ENCODE measurements at regions not wholly inside any gene's neighbourhood (a gene's known extent, or its start where the extent isn't known, plus 50 kb on each side); places are given as distances from the start of the nearest gene placed in this dataset.

GRCh38 chr5:71828291-71829040 lies 109.4 kb downstream of the CARTPT start:
- Histone ChIP-seq H2BK5ac (ENCODE audit: low read length) (no peak overlapping the region), H3K23ac (ENCODE audit: low read depth, low read length, poor library complexity) (no peak overlapping the region), H3K4me1 (ENCODE audit: control insufficient read depth in 2 of 2, insufficient read depth in 1 of 2, low read depth in 1 of 2, low read length in 2 of 2) (peaks cover 0 to 3% of the 10 kb centered on the region in 2 donors), H3K9ac (ENCODE audit: low read depth, low read length, poor library complexity) (no peak overlapping the region), H2AFZ (ENCODE audit: low read length) (no peak overlapping the region), H3K27ac (replicated peaks; ENCODE audit: low read length) (no peak overlapping the region), H3K9me3 (replicated peaks in 1 of 2; ENCODE audit: control insufficient read depth in 2 of 2, insufficient read depth in 1 of 2, low read depth in 1 of 2, low read length in 2 of 2) (peaks cover 12 to 19% of the 10 kb centered on the region in 2 donors), H2BK120ac (ENCODE audit: low read depth, low read length) (no peak overlapping the region), H3K27me3 (ENCODE audit: control insufficient read depth in 3 of 3, insufficient read depth in 3 of 3, low read depth in 1 of 3, low read length in 3 of 3) (peaks cover 0 to 2% (median 0%) of the 10 kb centered on the region in 3 experiments), H2AK5ac (ENCODE audit: low read depth, low read length) (no peak overlapping the region), H3K4me3 (ENCODE audit: low read length in 2 of 2) (no peak overlapping the region), H3K4ac (ENCODE audit: low read length) (no peak overlapping the region), H3K79me1 (ENCODE audit: low read depth, low read length) (no peaks in the 10 kb centered on the region), H2BK15ac (ENCODE audit: low read length) (no peak overlapping the region), H3K36me3 (replicated peaks in 1 of 2; ENCODE audit: control insufficient read depth in 2 of 2, insufficient read depth in 2 of 2, low read length in 2 of 2) (no peaks in the 10 kb centered on the region), H2BK12ac (ENCODE audit: low read length) (no peak overlapping the region), H4K91ac (ENCODE audit: low read depth, low read length, poor library complexity) (no peak overlapping the region), H4K8ac (ENCODE audit: low read depth, low read length) (no peak overlapping the region), H3K18ac (ENCODE audit: low read length) (no peak overlapping the region), H3K14ac (ENCODE audit: low read length) (no peak overlapping the region), H3K4me2 (ENCODE audit: insufficient read depth, low read length, poor library complexity, severe bottlenecking) (no peak overlapping the region)
- no peak for DNase-seq (ENCODE audit: low spot score)
- WGBS, 2 donors (ENCODE audit: extremely low coverage in 2 of 2, insufficient read length in 2 of 2, insufficient replicate concordance in 1 of 2), result no CpG with 5 or more reads among the region's 2 CpGs

GRCh38 chr5:71829206-71829605 lies 110.1 kb downstream of the CARTPT start:
- no peak overlapping the region for H2AFZ ChIP-seq (ENCODE audit: low read length)
- H2BK12ac ChIP-seq (ENCODE audit: low read length), result no peak overlapping the region
- H3K36me3 ChIP-seq (replicated peaks in 1 of 2; ENCODE audit: control insufficient read depth in 2 of 2, insufficient read depth in 2 of 2, low read length in 2 of 2), result no peaks in the 10 kb centered on the region
- H2BK120ac ChIP-seq (ENCODE audit: low read depth, low read length), result no peak overlapping the region
- no peak overlapping the region for H3K23ac ChIP-seq (ENCODE audit: low read depth, low read length, poor library complexity)
- peaks cover 12 to 19% of the 10 kb centered on the region in 2 donors for H3K9me3 ChIP-seq (replicated peaks in 1 of 2; ENCODE audit: control insufficient read depth in 2 of 2, insufficient read depth in 1 of 2, low read depth in 1 of 2, low read length in 2 of 2)
- no peak overlapping the region for H3K4ac ChIP-seq (ENCODE audit: low read length)
- no peak overlapping the region for H4K91ac ChIP-seq (ENCODE audit: low read depth, low read length, poor library complexity)
- WGBS, 2 donors (ENCODE audit: extremely low coverage in 2 of 2, insufficient read length in 2 of 2, insufficient replicate concordance in 1 of 2), result no CpG with 5 or more reads among the region's 5 CpGs
- H3K4me2 ChIP-seq (ENCODE audit: insufficient read depth, low read length, poor library complexity, severe bottlenecking), result no peak overlapping the region
- no peak overlapping the region for H3K27ac ChIP-seq (replicated peaks; ENCODE audit: low read length)
- no peak overlapping the region for H4K8ac ChIP-seq (ENCODE audit: low read depth, low read length)
- H2AK5ac ChIP-seq (ENCODE audit: low read depth, low read length), result no peak overlapping the region
- no peak overlapping the region for H3K18ac ChIP-seq (ENCODE audit: low read length)
- H3K4me3 ChIP-seq (ENCODE audit: low read length in 2 of 2), result no peak overlapping the region
- H3K4me1 ChIP-seq (ENCODE audit: control insufficient read depth in 2 of 2, insufficient read depth in 1 of 2, low read depth in 1 of 2, low read length in 2 of 2), result peaks cover 0 to 3% of the 10 kb centered on the region in 2 donors
- DNase-seq (ENCODE audit: low spot score), result no peak
- H3K27me3 ChIP-seq (ENCODE audit: control insufficient read depth in 3 of 3, insufficient read depth in 3 of 3, low read depth in 1 of 3, low read length in 3 of 3), result peaks cover 0 to 2% (median 0%) of the 10 kb centered on the region in 3 experiments
- no peak overlapping the region for H2BK5ac ChIP-seq (ENCODE audit: low read length)
- no peaks in the 10 kb centered on the region for H3K79me1 ChIP-seq (ENCODE audit: low read depth, low read length)
- no peak overlapping the region for H3K14ac ChIP-seq (ENCODE audit: low read length)
- no peak overlapping the region for H2BK15ac ChIP-seq (ENCODE audit: low read length)
- H3K9ac ChIP-seq (ENCODE audit: low read depth, low read length, poor library complexity), result no peak overlapping the region

GRCh38 chr5:71830681-71831539 lies 111.8 kb downstream of the CARTPT start:
- Histone ChIP-seq H4K91ac (ENCODE audit: low read depth, low read length, poor library complexity) (no peak overlapping the region), H3K23ac (ENCODE audit: low read depth, low read length, poor library complexity) (no peak overlapping the region), H4K8ac (ENCODE audit: low read depth, low read length) (no peak overlapping the region), H2BK5ac (ENCODE audit: low read length) (no peak overlapping the region), H3K4me3 (ENCODE audit: low read length in 2 of 2) (no peak overlapping the region), H3K4me2 (ENCODE audit: insufficient read depth, low read length, poor library complexity, severe bottlenecking) (no peak overlapping the region), H2AFZ (ENCODE audit: low read length) (peak overlapping the region; percentile 52), H3K4ac (ENCODE audit: low read length) (no peak overlapping the region), H3K14ac (ENCODE audit: low read length) (no peak overlapping the region), H3K27ac (replicated peaks; ENCODE audit: low read length) (no peak overlapping the region), H2BK120ac (ENCODE audit: low read depth, low read length) (no peak overlapping the region), H3K4me1 (ENCODE audit: control insufficient read depth in 2 of 2, insufficient read depth in 1 of 2, low read depth in 1 of 2, low read length in 2 of 2) (peaks cover 0 to 3% of the 10 kb centered on the region in 2 donors), H3K9ac (ENCODE audit: low read depth, low read length, poor library complexity) (no peak overlapping the region), H3K79me1 (ENCODE audit: low read depth, low read length) (no peaks in the 10 kb centered on the region), H3K9me3 (replicated peaks in 1 of 2; ENCODE audit: control insufficient read depth in 2 of 2, insufficient read depth in 1 of 2, low read depth in 1 of 2, low read length in 2 of 2) (peaks cover 10 to 14% of the 10 kb centered on the region in 2 donors), H2BK15ac (ENCODE audit: low read length) (no peak overlapping the region), H2AK5ac (ENCODE audit: low read depth, low read length) (no peak overlapping the region), H2BK12ac (ENCODE audit: low read length) (no peak overlapping the region), H3K36me3 (replicated peaks in 1 of 2; ENCODE audit: control insufficient read depth in 2 of 2, insufficient read depth in 2 of 2, low read length in 2 of 2) (no peaks in the 10 kb centered on the region), H3K18ac (ENCODE audit: low read length) (no peak overlapping the region), H3K27me3 (ENCODE audit: control insufficient read depth in 3 of 3, insufficient read depth in 3 of 3, low read depth in 1 of 3, low read length in 3 of 3) (peaks cover 0 to 2% (median 0%) of the 10 kb centered on the region in 3 experiments)
- DNase-seq (ENCODE audit: low spot score), result no peak
- no CpG with 5 or more reads among the region's 4 CpGs for WGBS, 2 donors (ENCODE audit: extremely low coverage in 2 of 2, insufficient read length in 2 of 2, insufficient replicate concordance in 1 of 2)
